ENCODE measurements at regions not wholly inside any gene's neighbourhood (a gene's known extent, or its start where the extent isn't known, plus 50 kb on each side); places are given as distances from the start of the nearest gene placed in this dataset.

DNA sequence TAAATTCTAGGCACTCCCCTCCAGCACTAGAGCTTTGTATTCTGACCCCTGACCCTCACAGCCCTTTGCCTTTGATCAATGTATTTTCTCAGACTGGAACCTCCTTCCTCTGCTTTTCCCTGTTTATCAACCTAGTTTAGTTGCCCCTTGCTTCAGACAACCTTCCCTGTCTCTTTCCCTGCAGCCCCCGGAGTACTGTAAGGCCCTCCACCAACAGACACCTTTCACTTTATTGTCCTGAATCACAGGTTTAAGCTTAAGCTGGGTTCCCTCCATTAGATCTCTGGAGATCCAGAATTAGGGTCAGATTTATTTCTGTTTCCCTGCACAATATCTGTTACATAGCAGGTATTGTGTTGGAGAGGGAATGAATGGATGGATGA lies 140.2 kb downstream of the DDX1 start (continued):
- TF ChIP-seq SP2 (IDR thresholded peaks at IDR 0.05; ENCODE audit: low read length) = no peak
